Astrocyte (in vitro differentiated cells and primary cell): ENCODE measurements at regions not wholly inside any gene's neighbourhood (a gene's known extent, or its start where the extent isn't known, plus 50 kb on each side); places are given as distances from the start of the nearest gene placed in this dataset.

Experiments
- EZH2 ChIP-seq: IDR thresholded peaks from 2 replicates; pipeline ENCODE4 v1.6.1; 2012; ENCODE audit warnings: mild to moderate bottlenecking, low read length, inconsistent platforms; ENCODE audit not compliant: insufficient read depth
- TF ChIP-seq, protein P1 (sequence below): IDR thresholded peaks from 2 replicates; pipeline ENCODE4 v1.5.1; 2011; ENCODE audit warnings: low read depth, mild to moderate bottlenecking, inconsistent platforms, low read length, moderate library complexity; ENCODE audit not compliant: insufficient read depth

GRCh38 chr12:127284870-127285431, 982.0 kb upstream of the TMEM132C start:
- TF ChIP-seq, protein P1, sequence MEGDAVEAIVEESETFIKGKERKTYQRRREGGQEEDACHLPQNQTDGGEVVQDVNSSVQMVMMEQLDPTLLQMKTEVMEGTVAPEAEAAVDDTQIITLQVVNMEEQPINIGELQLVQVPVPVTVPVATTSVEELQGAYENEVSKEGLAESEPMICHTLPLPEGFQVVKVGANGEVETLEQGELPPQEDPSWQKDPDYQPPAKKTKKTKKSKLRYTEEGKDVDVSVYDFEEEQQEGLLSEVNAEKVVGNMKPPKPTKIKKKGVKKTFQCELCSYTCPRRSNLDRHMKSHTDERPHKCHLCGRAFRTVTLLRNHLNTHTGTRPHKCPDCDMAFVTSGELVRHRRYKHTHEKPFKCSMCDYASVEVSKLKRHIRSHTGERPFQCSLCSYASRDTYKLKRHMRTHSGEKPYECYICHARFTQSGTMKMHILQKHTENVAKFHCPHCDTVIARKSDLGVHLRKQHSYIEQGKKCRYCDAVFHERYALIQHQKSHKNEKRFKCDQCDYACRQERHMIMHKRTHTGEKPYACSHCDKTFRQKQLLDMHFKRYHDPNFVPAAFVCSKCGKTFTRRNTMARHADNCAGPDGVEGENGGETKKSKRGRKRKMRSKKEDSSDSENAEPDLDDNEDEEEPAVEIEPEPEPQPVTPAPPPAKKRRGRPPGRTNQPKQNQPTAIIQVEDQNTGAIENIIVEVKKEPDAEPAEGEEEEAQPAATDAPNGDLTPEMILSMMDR, result no peak
- no peak for TF ChIP-seq EZH2
